CD4-positive, alpha-beta T cell (primary cell): ENCODE measurements at regions not wholly inside any gene's neighbourhood (a gene's known extent, or its start where the extent isn't known, plus 50 kb on each side); places are given as distances from the start of the nearest gene placed in this dataset.

Source experiments
- ATAC-seq: fragments of 200-7000 bp; cut with Tn5 transposase; one replicate; pipeline ENCODE4 v1.10.0; 2022; ENCODE audit warnings: mild to moderate bottlenecking; ENCODE audit not compliant: poor library complexity
- CTCF ChIA-PET: fragments of 350-600 bp; sonication (Branson Sonifier 250); formaldehyde crosslinking; loops from one replicate; lab custom pipeline; 2021; ENCODE audit warnings: antibody characterized with exemption, inconsistent platforms; lab: Charles Lee
- POLR2A ChIA-PET: fragments of 350-600 bp; sonication (Branson Sonifier 250); formaldehyde crosslinking; loops from one replicate; lab custom pipeline; 2021; ENCODE audit warnings: antibody characterized with exemption, inconsistent platforms; lab: Charles Lee
- DNase-seq, 14 experiments: peaks; one replicate each; pipeline ENCODE4 v3.0.0-alpha.2; 2013 to 2020; ENCODE audit warnings: mixed read lengths in 2 of 14
- H3K27ac ChIP-seq, 2 donors: one replicate each; pipeline versions ENCODE4 v1.5.1 to v1.7.0; 2013; ENCODE audit warnings: low read length in 2 of 2, low read depth in 1 of 2, mild to moderate bottlenecking in 1 of 2
- H3K27me3 ChIP-seq, 2 experiments: 1 replicate in 1 of 2; 2 replicates in 1 of 2; pipeline versions ENCODE4 v1.6.1 to v1.7.0; 2013; ENCODE audit warnings: low read length in 2 of 2, control low read depth in 1 of 2, mild to moderate bottlenecking in 1 of 2, moderate library complexity in 1 of 2; ENCODE audit not compliant: insufficient read depth in 2 of 2, control insufficient read depth in 1 of 2
- H3K36me3 ChIP-seq: one replicate; pipeline ENCODE4 v1.6.1; 2013; ENCODE audit warnings: low read length, control low read depth; ENCODE audit not compliant: insufficient read depth
- H3K4me1 ChIP-seq: one replicate; pipeline ENCODE4 v1.6.1; 2013; ENCODE audit warnings: low read length, control low read depth; ENCODE audit not compliant: insufficient read depth
- H3K4me3 ChIP-seq: one replicate; pipeline ENCODE4 v1.5.1; 2013; ENCODE audit warnings: mild to moderate bottlenecking, low read length, moderate library complexity
- H3K9me3 ChIP-seq, 2 experiments: 1 replicate in 1 of 2; 2 replicates in 1 of 2; pipeline versions ENCODE4 v1.6.1 to v1.7.0; 2013; ENCODE audit warnings: low read length in 2 of 2, mild to moderate bottlenecking in 2 of 2, control low read depth in 1 of 2, moderate library complexity in 1 of 2; ENCODE audit not compliant: control insufficient read depth in 1 of 2, insufficient read depth in 1 of 2
- H3K27ac Mint-ChIP-seq: one replicate; pipeline ENCODE4 v1.8.0; 2020; ENCODE audit warnings: mixed read lengths
- H3K27me3 Mint-ChIP-seq: one replicate; pipeline ENCODE4 v1.8.0; 2021; ENCODE audit warnings: mixed read lengths
- H3K36me3 Mint-ChIP-seq: one replicate; pipeline ENCODE4 v1.8.0; 2021; ENCODE audit warnings: low read depth, mixed read lengths
- H3K4me1 Mint-ChIP-seq: one replicate; pipeline ENCODE4 v1.8.0; 2021; ENCODE audit warnings: low read depth, mixed read lengths
- H3K4me3 Mint-ChIP-seq: one replicate; pipeline ENCODE4 v1.8.0; 2020; ENCODE audit warnings: mild to moderate bottlenecking, mixed read lengths
- H3K9me3 Mint-ChIP-seq: one replicate; pipeline ENCODE4 v1.8.0; 2020; ENCODE audit warnings: mixed read lengths
- intact Hi-C, 2 experiments: fragments of 100-400 bp; cut with DNase I in 1 of 2; cut with micrococcal nuclease in 1 of 2; formaldehyde crosslinking; loops; one replicate each; pipeline versions ENCODE4 v1.15.1 to v1.9.0; 2023 to 2025; cut with DNase I, micrococcal nuclease
- TF ChIP-seq, protein P1 (sequence below): fragments of 200-600 bp; IDR thresholded peaks from one replicate; pipeline ENCODE4 v1.8.0; 2022; ENCODE audit warnings: antibody characterized with exemption, mild to moderate bottlenecking

GRCh38 chrX:11968991-11969390, 169.3 kb upstream of the FRMPD4 start:
- no peaks in the 10 kb centered on the region for H3K4me1 Mint-ChIP-seq
- H3K4me3 Mint-ChIP-seq, result no peak overlapping the region
- TF ChIP-seq, protein P1, sequence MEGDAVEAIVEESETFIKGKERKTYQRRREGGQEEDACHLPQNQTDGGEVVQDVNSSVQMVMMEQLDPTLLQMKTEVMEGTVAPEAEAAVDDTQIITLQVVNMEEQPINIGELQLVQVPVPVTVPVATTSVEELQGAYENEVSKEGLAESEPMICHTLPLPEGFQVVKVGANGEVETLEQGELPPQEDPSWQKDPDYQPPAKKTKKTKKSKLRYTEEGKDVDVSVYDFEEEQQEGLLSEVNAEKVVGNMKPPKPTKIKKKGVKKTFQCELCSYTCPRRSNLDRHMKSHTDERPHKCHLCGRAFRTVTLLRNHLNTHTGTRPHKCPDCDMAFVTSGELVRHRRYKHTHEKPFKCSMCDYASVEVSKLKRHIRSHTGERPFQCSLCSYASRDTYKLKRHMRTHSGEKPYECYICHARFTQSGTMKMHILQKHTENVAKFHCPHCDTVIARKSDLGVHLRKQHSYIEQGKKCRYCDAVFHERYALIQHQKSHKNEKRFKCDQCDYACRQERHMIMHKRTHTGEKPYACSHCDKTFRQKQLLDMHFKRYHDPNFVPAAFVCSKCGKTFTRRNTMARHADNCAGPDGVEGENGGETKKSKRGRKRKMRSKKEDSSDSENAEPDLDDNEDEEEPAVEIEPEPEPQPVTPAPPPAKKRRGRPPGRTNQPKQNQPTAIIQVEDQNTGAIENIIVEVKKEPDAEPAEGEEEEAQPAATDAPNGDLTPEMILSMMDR, result no peak
- no peaks in the 10 kb centered on the region for H3K27me3 ChIP-seq
- H3K9me3 Mint-ChIP-seq, result no peaks in the 10 kb centered on the region
- ATAC-seq (no peak), DNase-seq (no peak)
- ChIA-PET POLR2A (no interaction called here), CTCF (no interaction called here)
- H3K27ac ChIP-seq, result no peak overlapping the region
- no peak overlapping the region for H3K4me3 ChIP-seq
- peaks cover 3% of the 10 kb centered on the region for H3K27me3 Mint-ChIP-seq
- no peaks in the 10 kb centered on the region for H3K4me1 ChIP-seq
- intact Hi-C loops, result no loop called here
- H3K27ac Mint-ChIP-seq, result no peak overlapping the region
- H3K36me3 Mint-ChIP-seq, result no peaks in the 10 kb centered on the region
- no peaks in the 10 kb centered on the region for H3K36me3 ChIP-seq
- H3K9me3 ChIP-seq, result no peaks in the 10 kb centered on the region

DNA sequence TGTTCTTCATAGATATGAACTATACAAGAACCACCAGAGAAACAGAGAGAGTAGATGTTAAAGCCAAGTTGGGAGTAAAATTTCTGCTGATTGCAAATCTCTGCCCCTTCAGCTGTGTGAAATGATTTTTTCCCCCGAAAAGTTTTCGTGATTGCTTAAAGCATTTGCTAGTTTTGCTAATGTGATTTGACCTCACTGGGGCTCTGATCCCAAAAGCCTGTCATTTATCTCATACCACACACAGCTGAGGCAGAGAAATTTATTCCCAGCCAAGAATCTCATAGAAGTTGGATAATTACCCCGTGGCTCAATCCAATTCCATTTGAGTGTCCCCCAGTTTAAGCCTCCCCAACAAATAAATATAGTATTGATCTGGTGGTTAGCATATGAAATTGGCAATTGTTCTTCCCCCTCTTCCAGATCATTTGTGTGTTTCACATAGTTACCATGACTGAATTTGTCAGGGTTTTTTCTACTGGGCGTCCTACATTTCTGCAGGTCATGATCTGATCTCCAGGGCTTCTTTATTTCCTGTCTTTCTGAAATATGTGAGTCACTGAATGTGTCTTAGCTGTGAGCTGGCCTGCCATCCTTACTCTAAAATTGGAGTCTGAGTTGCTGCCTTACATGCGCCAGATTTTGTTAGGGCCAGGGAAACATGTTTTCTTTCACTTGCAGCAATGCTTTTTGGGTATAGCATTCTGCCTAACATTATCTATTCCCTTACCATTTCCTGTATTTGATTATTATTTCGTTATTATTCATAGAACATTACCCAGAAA, 167.5 kb upstream of the FRMPD4 start:
- H3K27me3 Mint-ChIP-seq, result peaks cover 3% of the 10 kb centered on the region
- CTCF ChIA-PET, result no interaction called here
- intact Hi-C loops, result no loop called here
- TF ChIP-seq, protein P1, result no peak
- H3K4me1 Mint-ChIP-seq, result no peaks in the 10 kb centered on the region
- Histone ChIP-seq H3K36me3 (no peaks in the 10 kb centered on the region), H3K27ac (no peak overlapping the region), H3K9me3 (no peaks in the 10 kb centered on the region), H3K4me1 (no peaks in the 10 kb centered on the region), H3K27me3 (no peaks in the 10 kb centered on the region), H3K4me3 (no peak overlapping the region)
- ATAC-seq, result no peak
- no peak overlapping the region for H3K4me3 Mint-ChIP-seq
- no peak for DNase-seq
- no peak overlapping the region for H3K27ac Mint-ChIP-seq
- POLR2A ChIA-PET, result no interaction called here
- no peaks in the 10 kb centered on the region for H3K36me3 Mint-ChIP-seq
- H3K9me3 Mint-ChIP-seq, result no peaks in the 10 kb centered on the region

GRCh38 chrX:11976663-11977062, 161.6 kb upstream of the FRMPD4 start:
- Mint-ChIP-seq H3K4me3 (no peak overlapping the region), H3K4me1 (no peaks in the 10 kb centered on the region), H3K36me3 (no peaks in the 10 kb centered on the region), H3K27me3 (no peaks in the 10 kb centered on the region), H3K9me3 (no peaks in the 10 kb centered on the region), H3K27ac (no peak overlapping the region)
- TF ChIP-seq, protein P1, result no peak
- no peak overlapping the region for H3K4me3 ChIP-seq
- no peaks in the 10 kb centered on the region for H3K4me1 ChIP-seq
- ChIA-PET CTCF (no interaction called here), POLR2A (no interaction called here)
- H3K27me3 ChIP-seq, result no peaks in the 10 kb centered on the region
- no peaks in the 10 kb centered on the region for H3K9me3 ChIP-seq
- H3K27ac ChIP-seq, result no peak overlapping the region
- no peaks in the 10 kb centered on the region for H3K36me3 ChIP-seq
- DNase-seq (no peak), ATAC-seq (no peak)
- intact Hi-C loops, result no loop called here
